DND-41 (cell line): ENCODE measurements at regions not wholly inside any gene's neighbourhood (a gene's known extent, or its start where the extent isn't known, plus 50 kb on each side); places are given as distances from the start of the nearest gene placed in this dataset.

ENCODE experiments used
- ATAC-seq: fragments of 200-7000 bp; cut with Tn5 transposase; 3 replicates; pipeline ENCODE4 v1.9.1; 2021; ENCODE audit warnings: low read depth; ENCODE audit not compliant: insufficient read depth
- DNase-seq: peaks from one replicate; pipeline ENCODE4 v3.0.0-alpha.2; 2020
- H2AFZ ChIP-seq: 2 replicates; pipeline ENCODE4 v1.6.0; 2012; ENCODE audit warnings: low read depth, low read length
- H3K27ac ChIP-seq: 2 replicates; pipeline ENCODE4 v1.5.1; 2012; ENCODE audit warnings: low read length, inconsistent platforms
- H3K27me3 ChIP-seq: fragments of 200-600 bp; sonication (generic); 2 replicates; pipeline ENCODE4 v1.6.0; 2012; ENCODE audit warnings: low read length, mild to moderate bottlenecking, inconsistent platforms; ENCODE audit not compliant: insufficient read depth, poor library complexity
- H3K36me3 ChIP-seq: 2 replicates; pipeline ENCODE4 v1.5.1; 2012; ENCODE audit warnings: low read length, inconsistent platforms; ENCODE audit not compliant: insufficient read depth
- H3K4me1 ChIP-seq: 2 replicates; pipeline ENCODE4 v1.5.1; 2012; ENCODE audit warnings: mild to moderate bottlenecking, low read length; ENCODE audit not compliant: insufficient read depth
- H3K4me2 ChIP-seq: 2 replicates; pipeline ENCODE4 v1.6.0; 2012; ENCODE audit warnings: mild to moderate bottlenecking, moderate library complexity, low read length, inconsistent platforms; ENCODE audit not compliant: insufficient read depth
- H3K4me3 ChIP-seq, 2 experiments: fragments of 200-600 bp in 1 of 2; shearing (Covaris generic) in 1 of 2; 2 replicates each; pipeline ENCODE4 v1.5.1; 2012 to 2016; ENCODE audit warnings: inconsistent platforms in 2 of 2, low read length in 2 of 2, mild to moderate bottlenecking in 2 of 2, low read depth in 1 of 2, moderate library complexity in 1 of 2
- H3K79me2 ChIP-seq: 2 replicates; pipeline ENCODE4 v1.6.0; 2012; ENCODE audit warnings: low read length, inconsistent platforms; ENCODE audit not compliant: insufficient read depth
- H3K9ac ChIP-seq: 2 replicates; pipeline ENCODE4 v1.6.0; 2012; ENCODE audit warnings: low read depth, mild to moderate bottlenecking, inconsistent platforms, low read length, moderate library complexity
- H3K9me3 ChIP-seq: 2 replicates; pipeline ENCODE4 v1.5.1; 2012; ENCODE audit warnings: low read length, moderate library complexity, mild to moderate bottlenecking, inconsistent platforms; ENCODE audit not compliant: insufficient read depth, severe bottlenecking
- H4K20me1 ChIP-seq: 2 replicates; pipeline ENCODE4 v1.6.0; 2012; ENCODE audit warnings: low read length; ENCODE audit not compliant: insufficient read depth
- EZH2 ChIP-seq: IDR thresholded peaks from 3 replicates; pipeline ENCODE4 v1.6.1; 2012; ENCODE audit warnings: borderline replicate concordance, low read depth, mild to moderate bottlenecking, moderate library complexity, low read length, inconsistent platforms; ENCODE audit not compliant: severe bottlenecking
- TF ChIP-seq, protein P1 (sequence below): IDR thresholded peaks from 2 replicates; pipeline ENCODE4 v1.5.1; 2012; ENCODE audit warnings: borderline replicate concordance, low read length, moderate library complexity, mild to moderate bottlenecking; ENCODE audit not compliant: poor library complexity, severe bottlenecking; ENCODE audit errors: extremely low read depth

DNA sequence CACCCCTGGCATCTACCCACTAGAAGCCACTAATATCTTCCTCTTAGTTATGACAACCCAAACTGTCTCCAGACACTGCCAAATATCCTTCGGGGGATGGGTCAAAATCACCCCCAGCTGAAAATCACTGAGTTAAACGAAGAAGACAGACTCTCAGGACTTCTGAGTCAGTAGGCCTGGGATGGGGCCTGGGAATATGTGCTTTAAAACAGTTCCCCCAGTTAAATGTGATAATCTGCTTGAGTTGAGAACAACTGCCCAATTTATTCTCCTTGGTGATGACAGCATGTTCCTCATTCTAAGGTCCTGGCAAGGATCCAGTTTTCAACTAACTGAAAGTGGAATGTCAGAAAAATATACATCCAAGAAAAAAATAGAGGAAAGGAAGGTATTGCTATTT is 52.4 kb downstream of the CBLL2 start:
- H4K20me1 ChIP-seq: no peaks in the 10 kb centered on the region
- no peaks in the 10 kb centered on the region for H3K79me2 ChIP-seq
- no peak overlapping the region for H3K4me2 ChIP-seq
- no peak overlapping the region for H2AFZ ChIP-seq
- H3K4me1 ChIP-seq: no peaks in the 10 kb centered on the region
- ATAC-seq: no peak
- H3K9ac ChIP-seq: no peak overlapping the region
- DNase-seq: no peak
- TF ChIP-seq, protein P1, sequence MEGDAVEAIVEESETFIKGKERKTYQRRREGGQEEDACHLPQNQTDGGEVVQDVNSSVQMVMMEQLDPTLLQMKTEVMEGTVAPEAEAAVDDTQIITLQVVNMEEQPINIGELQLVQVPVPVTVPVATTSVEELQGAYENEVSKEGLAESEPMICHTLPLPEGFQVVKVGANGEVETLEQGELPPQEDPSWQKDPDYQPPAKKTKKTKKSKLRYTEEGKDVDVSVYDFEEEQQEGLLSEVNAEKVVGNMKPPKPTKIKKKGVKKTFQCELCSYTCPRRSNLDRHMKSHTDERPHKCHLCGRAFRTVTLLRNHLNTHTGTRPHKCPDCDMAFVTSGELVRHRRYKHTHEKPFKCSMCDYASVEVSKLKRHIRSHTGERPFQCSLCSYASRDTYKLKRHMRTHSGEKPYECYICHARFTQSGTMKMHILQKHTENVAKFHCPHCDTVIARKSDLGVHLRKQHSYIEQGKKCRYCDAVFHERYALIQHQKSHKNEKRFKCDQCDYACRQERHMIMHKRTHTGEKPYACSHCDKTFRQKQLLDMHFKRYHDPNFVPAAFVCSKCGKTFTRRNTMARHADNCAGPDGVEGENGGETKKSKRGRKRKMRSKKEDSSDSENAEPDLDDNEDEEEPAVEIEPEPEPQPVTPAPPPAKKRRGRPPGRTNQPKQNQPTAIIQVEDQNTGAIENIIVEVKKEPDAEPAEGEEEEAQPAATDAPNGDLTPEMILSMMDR: no peak
- TF ChIP-seq EZH2: no peak
- H3K27me3 ChIP-seq: no peaks in the 10 kb centered on the region
- H3K4me3 ChIP-seq: no peak overlapping the region
- H3K9me3 ChIP-seq: no peaks in the 10 kb centered on the region
- no peak overlapping the region for H3K27ac ChIP-seq
- no peaks in the 10 kb centered on the region for H3K36me3 ChIP-seq

DNA sequence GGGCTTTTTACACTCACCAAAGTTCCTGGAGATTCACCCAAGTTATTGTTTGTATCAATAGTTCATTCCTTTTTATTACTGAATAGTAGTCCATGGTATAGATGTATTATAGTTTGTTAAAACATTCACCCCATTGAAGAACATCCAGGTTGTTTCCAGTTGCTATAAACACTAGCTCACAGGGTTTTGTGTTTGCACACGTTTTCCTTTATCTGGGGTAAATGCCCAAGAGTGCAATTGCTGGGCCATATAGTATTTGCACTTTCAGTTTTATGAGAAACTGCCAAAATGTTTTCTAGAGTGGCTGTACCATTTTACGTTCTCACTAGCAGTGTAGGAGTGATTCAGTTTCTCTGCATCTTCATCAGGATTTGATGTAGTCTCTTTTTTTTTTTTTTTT is 57.1 kb downstream of the CBLL2 start:
- Histone ChIP-seq H3K79me2 (no peaks in the 10 kb centered on the region), H3K4me1 (no peaks in the 10 kb centered on the region), H2AFZ (no peak overlapping the region), H3K36me3 (no peaks in the 10 kb centered on the region), H3K9me3 (no peaks in the 10 kb centered on the region), H3K27me3 (no peaks in the 10 kb centered on the region), H3K27ac (no peak overlapping the region), H3K4me3 (no peak overlapping the region), H4K20me1 (no peaks in the 10 kb centered on the region), H3K4me2 (no peak overlapping the region), H3K9ac (no peak overlapping the region)
- no peak for TF ChIP-seq EZH2
- TF ChIP-seq, protein P1: no peak
- ATAC-seq (no peak), DNase-seq (no peak)

DNA sequence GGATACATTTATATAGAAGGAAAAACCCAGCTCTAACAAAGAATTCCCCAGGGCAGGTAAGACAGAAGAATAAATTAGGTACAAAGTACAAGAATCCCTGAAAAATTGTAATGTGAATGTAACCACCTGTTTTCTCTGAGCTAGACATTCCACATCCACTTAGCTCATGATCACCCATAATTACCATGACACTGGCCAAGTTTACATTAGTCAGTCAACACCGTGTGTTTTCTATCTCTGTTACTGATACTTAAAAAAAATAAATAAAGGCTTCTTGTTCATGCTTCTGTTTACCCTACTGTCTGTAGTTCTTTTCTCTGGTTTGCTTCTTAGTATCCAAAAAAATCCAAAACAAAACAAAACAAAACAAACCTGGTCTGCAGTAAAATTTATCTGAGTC is 66.0 kb downstream of the CBLL2 start:
- Histone ChIP-seq H3K36me3 (no peaks in the 10 kb centered on the region), H3K27ac (no peak overlapping the region), H3K9me3 (no peaks in the 10 kb centered on the region), H3K4me1 (no peaks in the 10 kb centered on the region), H2AFZ (no peak overlapping the region), H3K9ac (no peak overlapping the region), H3K4me3 (no peak overlapping the region), H3K79me2 (no peaks in the 10 kb centered on the region), H4K20me1 (no peaks in the 10 kb centered on the region), H3K27me3 (no peaks in the 10 kb centered on the region), H3K4me2 (no peak overlapping the region)
- ATAC-seq (no peak), DNase-seq (no peak)
- no peak for TF ChIP-seq EZH2
- TF ChIP-seq, protein P1: no peak

DNA sequence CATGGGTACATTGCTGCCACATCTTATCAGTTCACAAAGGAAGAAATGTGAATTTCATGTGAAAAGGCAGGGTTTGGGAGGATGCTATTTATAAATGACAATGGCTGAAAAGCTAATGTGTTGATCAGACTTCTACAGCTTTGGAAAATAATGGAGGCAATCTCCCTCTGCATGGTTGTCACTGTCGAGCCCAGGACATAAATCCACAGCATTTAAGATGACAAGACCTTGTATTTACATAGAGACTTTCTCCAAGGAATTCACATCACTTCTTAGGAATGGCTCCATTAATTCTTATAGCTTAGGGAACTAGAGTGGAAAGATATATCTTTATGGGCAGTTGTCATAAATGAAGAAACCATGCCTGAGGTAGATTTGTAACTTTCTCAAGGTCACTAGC is 66.7 kb downstream of the CBLL2 start:
- no peak for ATAC-seq

More for the DNA sequence above, 66.7 kb downstream of the CBLL2 start:
- H3K9ac ChIP-seq: no peak overlapping the region
- no peak overlapping the region for H3K4me2 ChIP-seq
- H3K27me3 ChIP-seq: no peaks in the 10 kb centered on the region
- no peak for DNase-seq
- H3K27ac ChIP-seq: no peak overlapping the region
- H3K4me1 ChIP-seq: no peaks in the 10 kb centered on the region
- H3K36me3 ChIP-seq: no peaks in the 10 kb centered on the region
- no peaks in the 10 kb centered on the region for H3K79me2 ChIP-seq
- H4K20me1 ChIP-seq: no peaks in the 10 kb centered on the region
- no peak overlapping the region for H3K4me3 ChIP-seq
- H3K9me3 ChIP-seq: no peaks in the 10 kb centered on the region
- no peak overlapping the region for H2AFZ ChIP-seq
- TF ChIP-seq EZH2: no peak
- TF ChIP-seq, protein P1: no peak
